D721Med (cell line): ENCODE measurements at regions not wholly inside any gene's neighbourhood (a gene's known extent, or its start where the extent isn't known, plus 50 kb on each side); places are given as distances from the start of the nearest gene placed in this dataset.

Experiments used
- DNase-seq: peaks from one replicate; pipeline ENCODE4 v3.0.0; 2011; ENCODE audit warnings: low spot score; ENCODE audit not compliant: insufficient read length
- FAIRE-seq: peaks from 2 replicates; lab custom pipeline; 2011; peaks lifted over from hg19 to GRCh38; lab: Jason Lieb, UNC
- CTCF ChIP-seq: IDR thresholded peaks from 2 replicates; pipeline ENCODE4 v1.5.1; 2012; ENCODE audit warnings: mild to moderate bottlenecking, control low read depth; ENCODE audit not compliant: insufficient read depth; ENCODE audit errors: missing control alignments

- DNase-seq (no peak), FAIRE-seq (no peak)
- TF ChIP-seq CTCF: no peak
Observed at GRCh38 chr10:108090476-108091215, 926.1 kb upstream of the SORCS1 start.

- FAIRE-seq (no peak), DNase-seq (no peak)
- TF ChIP-seq CTCF: no peak
Observed at GRCh38 chr10:108086502-108086901, 922.0 kb upstream of the SORCS1 start.

DNA sequence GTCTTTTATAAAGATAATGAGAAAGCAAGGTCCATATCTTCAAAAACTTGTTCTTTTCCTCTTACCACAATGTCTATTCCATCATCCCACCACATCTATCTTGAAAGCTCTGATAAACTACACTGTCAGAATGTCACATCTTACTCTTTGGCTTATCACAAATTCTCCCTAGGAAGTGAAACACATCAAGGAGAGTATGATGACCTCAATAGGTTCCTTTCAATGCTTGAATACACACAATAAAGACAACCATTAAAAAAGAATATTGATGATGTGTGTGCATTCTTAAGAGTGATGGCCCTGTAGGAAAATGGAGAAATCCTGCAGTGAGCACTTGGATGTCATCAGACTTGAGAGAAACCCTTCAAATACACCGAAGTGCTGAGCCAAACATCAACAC, 918.1 kb upstream of the SORCS1 start:
- TF ChIP-seq CTCF: no peak
- no peak for DNase-seq
- FAIRE-seq: no peak

GRCh38 chr10:108078263-108078662, 913.8 kb upstream of the SORCS1 start:
- TF ChIP-seq CTCF: no peak
- FAIRE-seq (no peak), DNase-seq (no peak)

- DNase-seq (no peak), FAIRE-seq (no peak)
- no peak for TF ChIP-seq CTCF
Observed at GRCh38 chr10:108072466-108072865, 908.0 kb upstream of the SORCS1 start.

DNA sequence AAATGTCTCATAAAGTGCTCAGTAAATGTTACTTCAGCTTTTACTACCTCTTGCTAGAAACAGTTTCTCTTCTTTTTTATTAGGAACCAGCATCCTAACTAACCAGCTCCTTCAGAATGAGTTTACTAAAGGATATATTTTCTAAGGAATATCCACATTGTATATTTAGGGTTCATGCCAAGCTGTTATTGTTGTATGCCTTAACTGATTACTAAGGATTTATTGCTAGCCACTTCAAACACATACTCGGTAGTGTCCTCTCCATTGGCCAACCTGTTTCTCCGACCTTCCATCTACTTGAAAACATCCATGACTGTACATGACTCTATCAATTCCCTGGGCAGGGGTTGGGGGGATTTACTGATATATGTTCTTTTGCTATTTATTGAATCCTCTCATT, 906.3 kb upstream of the SORCS1 start:
- no peak for FAIRE-seq
- DNase-seq: no peak
- TF ChIP-seq CTCF: no peak

DNA sequence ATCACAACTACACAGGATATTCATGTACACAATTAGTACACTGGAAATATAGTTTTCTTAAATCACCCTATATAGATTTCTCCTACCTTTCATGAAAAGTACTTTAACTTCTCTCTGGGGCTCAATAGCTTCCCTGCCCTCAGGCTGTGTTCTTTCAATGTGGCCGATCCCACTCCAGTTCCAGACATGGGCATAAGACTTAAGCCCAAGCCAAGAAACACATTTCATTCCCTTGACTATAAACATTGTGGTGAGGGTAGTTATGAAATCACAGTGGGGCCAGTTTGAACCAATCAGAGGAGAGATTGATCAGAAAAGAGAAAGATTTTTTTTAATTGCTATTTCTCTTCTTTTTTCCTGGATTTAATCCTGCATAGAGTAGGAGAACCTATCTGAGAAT, 904.6 kb upstream of the SORCS1 start:
- no peak for DNase-seq
- FAIRE-seq: no peak
- no peak for TF ChIP-seq CTCF
